Thyroid gland (tissue), 4 donors: ENCODE measurements at regions not wholly inside any gene's neighbourhood (a gene's known extent, or its start where the extent isn't known, plus 50 kb on each side); places are given as distances from the start of the nearest gene placed in this dataset.

Experiments
- CTCF ChIP-seq, 6 experiments: fragments of 200-600 bp in 3 of 6; fragments of 450-650 bp in 3 of 6; sonication (generic) in 3 of 6; IDR thresholded peaks; one replicate each; pipeline ENCODE4 v1.5.1; 2016 to 2019; ENCODE audit warnings: antibody characterized with exemption in 6 of 6, mild to moderate bottlenecking in 2 of 6, inconsistent platforms in 1 of 6, moderate library complexity in 1 of 6
- POLR2A ChIP-seq, 2 donors: fragments of 450-650 bp; IDR thresholded peaks; one replicate each; pipeline ENCODE4 v1.6.1; 2017; ENCODE audit warnings: antibody characterized with exemption in 2 of 2, mild to moderate bottlenecking in 2 of 2, moderate library complexity in 1 of 2

GRCh38 chr2:106705877-106706276 is 180.1 kb downstream of the ST6GAL2 start:
- no peak for TF ChIP-seq CTCF (IDR thresholded peaks at IDR 0.05)
- TF ChIP-seq POLR2A (IDR thresholded peaks at IDR 0.05), result no peak
